ENCODE measurements at regions not wholly inside any gene's neighbourhood (a gene's known extent, or its start where the extent isn't known, plus 50 kb on each side); places are given as distances from the start of the nearest gene placed in this dataset.

DNA sequence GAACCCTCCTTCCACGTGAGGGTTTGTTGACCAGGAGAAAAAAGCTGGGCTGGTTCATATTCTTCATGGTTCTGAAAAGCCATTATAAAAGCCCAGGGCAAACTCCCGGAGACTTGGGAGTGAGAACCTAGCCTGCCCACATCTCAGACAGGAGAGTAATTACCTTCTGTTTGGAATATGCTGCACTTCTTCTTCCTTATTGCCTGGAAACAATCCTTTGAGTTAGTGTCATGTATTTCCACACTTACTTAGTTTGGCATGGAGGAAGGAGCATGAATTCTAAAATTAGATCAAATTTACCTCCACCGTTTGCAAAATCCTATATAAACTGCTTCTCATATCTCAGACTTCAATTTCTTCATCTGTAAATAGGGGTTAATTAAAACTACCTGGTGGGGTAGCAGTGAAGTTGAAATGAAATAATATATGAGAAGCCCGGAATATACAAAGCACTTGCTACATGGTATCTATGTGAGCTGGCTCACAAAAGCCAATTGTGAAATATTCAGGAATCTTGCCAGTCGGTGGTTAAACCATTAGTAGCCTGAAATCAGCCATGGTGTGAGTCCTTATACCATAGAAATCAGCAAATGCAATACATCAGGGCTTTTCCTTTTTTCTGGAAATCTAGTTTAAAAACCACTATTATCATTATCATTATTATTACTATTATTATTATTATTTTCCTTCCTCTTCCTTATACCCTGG is 140.0 kb upstream of the RAD23B start:
- H3K9ac ChIP-seq (ENCODE audit: low read depth, low read length), result no peak overlapping the region
- H3K36me3 ChIP-seq (ENCODE audit: insufficient read depth, low read length), result no peaks in the 10 kb centered on the region
- no peaks in the 10 kb centered on the region for H3K27me3 ChIP-seq (ENCODE audit: insufficient read depth, low read length)
- 94% methylated on average over 4 of the region's 5 CpGs for WGBS
- H3K4me3 ChIP-seq (ENCODE audit: low read length), result no peak overlapping the region
- no peaks in the 10 kb centered on the region for H3K9me3 ChIP-seq (ENCODE audit: insufficient read depth, low read depth, low read length)
- no peaks in the 10 kb centered on the region for H3K4me1 ChIP-seq (ENCODE audit: insufficient read depth, low read length)
- no peak overlapping the region for H3K27ac ChIP-seq (ENCODE audit: low read depth, low read length)

DNA sequence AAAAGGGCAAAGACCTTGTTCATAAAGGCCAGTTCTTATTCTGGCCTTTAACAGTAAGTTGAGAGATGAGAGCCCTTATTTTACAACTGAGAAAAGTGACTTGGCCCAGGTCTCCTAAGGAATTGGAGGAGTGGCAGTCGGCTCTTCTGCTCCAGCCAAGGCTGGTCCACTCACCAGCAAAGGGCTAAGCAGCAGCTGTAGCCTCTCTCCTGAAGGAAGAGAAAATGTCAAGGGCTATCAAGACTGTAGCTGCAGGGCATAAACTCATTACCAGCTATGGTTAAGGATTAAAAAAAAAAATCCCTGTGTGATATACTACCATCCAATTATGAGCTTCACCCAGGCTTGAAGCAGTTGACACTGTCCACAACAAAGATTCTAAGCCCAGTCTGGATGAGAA is 138.6 kb upstream of the RAD23B start:
- Histone ChIP-seq H3K4me1 (ENCODE audit: insufficient read depth, low read length) (no peaks in the 10 kb centered on the region), H3K4me3 (ENCODE audit: low read length) (no peak overlapping the region), H3K36me3 (ENCODE audit: insufficient read depth, low read length) (no peaks in the 10 kb centered on the region), H3K9ac (ENCODE audit: low read depth, low read length) (no peak overlapping the region), H3K9me3 (ENCODE audit: insufficient read depth, low read depth, low read length) (no peaks in the 10 kb centered on the region), H3K27me3 (ENCODE audit: insufficient read depth, low read length) (no peaks in the 10 kb centered on the region), H3K27ac (ENCODE audit: low read depth, low read length) (no peak overlapping the region)
- WGBS, result 93% methylated on average over 1 of the region's 1 CpG

DNA sequence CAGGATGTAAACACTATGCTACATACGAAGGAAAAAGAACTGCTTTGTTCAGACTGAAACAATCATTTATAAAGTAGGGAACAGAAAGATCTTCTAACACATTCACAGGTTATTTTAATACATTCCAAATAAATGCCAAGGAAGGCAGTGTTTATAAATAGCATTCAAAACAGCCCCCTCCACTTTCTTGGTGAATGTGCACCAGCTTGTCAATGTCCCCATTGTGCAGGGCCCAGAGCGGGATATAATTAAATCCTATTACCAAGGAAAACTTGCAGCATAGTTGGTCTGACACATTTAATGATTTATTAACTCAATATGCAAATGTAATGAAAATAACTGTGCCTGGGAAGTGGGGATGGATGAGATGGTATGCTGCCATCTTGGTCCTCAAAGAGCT is 135.9 kb upstream of the RAD23B start:
- Histone ChIP-seq H3K27me3 (ENCODE audit: insufficient read depth, low read length) (no peaks in the 10 kb centered on the region), H3K9me3 (ENCODE audit: insufficient read depth, low read depth, low read length) (0 out of 2 replicates have a peak, but pooled peaks cover 2% of the 10 kb centered on the region), H3K27ac (ENCODE audit: low read depth, low read length) (no peak overlapping the region), H3K9ac (ENCODE audit: low read depth, low read length) (no peak overlapping the region), H3K36me3 (ENCODE audit: insufficient read depth, low read length) (no peaks in the 10 kb centered on the region), H3K4me1 (ENCODE audit: insufficient read depth, low read length) (no peaks in the 10 kb centered on the region), H3K4me3 (ENCODE audit: low read length) (no peak overlapping the region)
- WGBS, result 100% methylated on average over 1 of the region's 2 CpGs

DNA sequence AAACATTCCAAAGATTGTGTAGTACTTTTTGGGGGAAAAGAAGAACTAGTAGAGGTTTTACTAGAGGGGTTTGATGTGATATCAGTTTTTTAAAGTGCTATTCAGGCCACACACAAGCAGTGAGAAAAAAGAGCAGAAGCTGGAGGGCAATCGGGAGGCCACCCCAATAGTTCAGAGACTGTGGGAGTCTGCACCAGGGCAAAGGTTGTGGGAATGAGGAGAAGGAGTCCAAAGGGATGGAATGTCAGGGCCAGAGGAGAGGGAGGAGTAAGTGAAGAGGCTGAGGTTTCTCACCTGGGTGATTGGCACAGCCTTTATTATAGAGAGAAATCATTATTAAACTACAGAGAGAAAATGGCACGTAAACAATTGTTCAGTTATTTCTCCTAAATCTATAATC is 134.9 kb upstream of the RAD23B start:
- H3K4me1 ChIP-seq (ENCODE audit: insufficient read depth, low read length), result no peaks in the 10 kb centered on the region
- WGBS, result 95% methylated on average over 2 of the region's 2 CpGs

DNA sequence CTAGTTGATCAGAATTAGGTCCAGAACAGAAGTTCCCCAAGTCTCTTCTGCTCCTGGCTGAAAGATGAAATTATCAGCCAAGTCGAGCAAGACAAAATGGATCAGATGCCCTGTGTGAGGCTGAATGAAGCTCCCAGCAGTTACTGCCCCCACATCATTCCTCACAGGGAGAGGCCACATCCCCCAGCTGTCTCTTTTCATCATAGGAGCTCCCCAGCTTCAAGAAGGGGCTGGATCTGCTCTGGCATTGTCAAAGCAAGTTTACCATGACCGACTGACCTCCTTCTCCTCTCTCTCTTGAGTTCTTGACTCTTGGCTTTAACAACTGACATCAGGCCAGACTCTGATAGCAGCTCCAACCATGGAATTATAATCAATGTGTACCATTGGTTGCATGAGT is 133.3 kb upstream of the RAD23B start:
- Histone ChIP-seq H3K27me3 (ENCODE audit: insufficient read depth, low read length) (no peaks in the 10 kb centered on the region), H3K36me3 (ENCODE audit: insufficient read depth, low read length) (no peaks in the 10 kb centered on the region), H3K9ac (ENCODE audit: low read depth, low read length) (no peak overlapping the region), H3K27ac (ENCODE audit: low read depth, low read length) (no peak overlapping the region), H3K4me1 (ENCODE audit: insufficient read depth, low read length) (peaks cover 7% of the 10 kb centered on the region; the same call in 1 of the 2 replicates), H3K4me3 (ENCODE audit: low read length) (no peak overlapping the region), H3K9me3 (ENCODE audit: insufficient read depth, low read depth, low read length) (0 out of 2 replicates have a peak, but pooled peaks cover 2% of the 10 kb centered on the region)
- 96% methylated on average over 2 of the region's 2 CpGs for WGBS

More for the DNA sequence above, 134.9 kb upstream of the RAD23B start:
- no peak overlapping the region for H3K9ac ChIP-seq (ENCODE audit: low read depth, low read length)
- 0 out of 2 replicates have a peak, but pooled peaks cover 2% of the 10 kb centered on the region for H3K9me3 ChIP-seq (ENCODE audit: insufficient read depth, low read depth, low read length)
- no peaks in the 10 kb centered on the region for H3K27me3 ChIP-seq (ENCODE audit: insufficient read depth, low read length)
- H3K27ac ChIP-seq (ENCODE audit: low read depth, low read length), result no peak overlapping the region
- no peak overlapping the region for H3K4me3 ChIP-seq (ENCODE audit: low read length)
- H3K36me3 ChIP-seq (ENCODE audit: insufficient read depth, low read length), result no peaks in the 10 kb centered on the region

DNA sequence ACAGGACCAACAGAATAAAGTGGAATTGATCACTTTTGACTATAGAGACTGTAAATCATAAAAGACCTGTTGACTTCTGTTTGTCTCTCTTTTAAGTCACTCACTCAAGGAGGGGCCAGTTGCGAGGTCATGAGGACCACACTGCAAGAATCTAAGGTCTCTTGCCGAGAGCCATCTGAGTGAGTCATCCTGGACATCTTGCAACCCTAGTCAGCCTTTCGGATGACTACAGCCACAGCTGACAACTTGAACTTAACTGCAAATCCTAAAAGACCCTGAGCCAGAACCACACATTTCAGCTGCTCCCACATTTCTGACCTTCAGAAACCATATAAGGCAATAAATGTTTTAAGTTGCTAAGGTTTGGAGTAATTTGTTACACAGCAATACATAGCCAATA is 129.7 kb upstream of the RAD23B start:
- Histone ChIP-seq H3K27me3 (ENCODE audit: insufficient read depth, low read length) (no peaks in the 10 kb centered on the region), H3K27ac (ENCODE audit: low read depth, low read length) (no peak overlapping the region), H3K9ac (ENCODE audit: low read depth, low read length) (no peak overlapping the region), H3K4me1 (ENCODE audit: insufficient read depth, low read length) (peaks cover 7% of the 10 kb centered on the region; the same call in 1 of the 2 replicates), H3K9me3 (ENCODE audit: insufficient read depth, low read depth, low read length) (0 out of 2 replicates have a peak, but pooled peaks cover 2% of the 10 kb centered on the region), H3K4me3 (ENCODE audit: low read length) (no peak overlapping the region), H3K36me3 (ENCODE audit: insufficient read depth, low read length) (no peaks in the 10 kb centered on the region)
- WGBS, result 86% methylated on average over 3 of the region's 3 CpGs

DNA sequence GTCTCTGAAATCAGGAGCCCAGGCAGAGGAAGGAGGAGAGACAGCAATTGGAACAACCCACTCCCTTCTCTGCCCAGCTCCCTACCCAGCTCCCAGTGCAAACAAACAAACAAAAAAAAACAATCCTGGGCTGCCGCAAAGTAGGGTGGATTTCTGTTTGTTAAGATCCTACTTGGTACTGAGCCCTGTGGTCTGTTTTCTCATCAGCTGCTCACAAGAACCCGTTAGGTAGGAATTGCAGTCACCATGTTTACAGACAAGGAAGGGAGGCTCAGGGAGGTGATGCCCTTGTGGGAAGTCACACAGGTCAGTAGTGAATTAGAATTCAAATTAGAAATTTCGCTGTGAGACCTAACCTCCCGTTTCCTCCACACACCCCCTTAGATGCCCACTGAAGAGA is 128.8 kb upstream of the RAD23B start:
- Histone ChIP-seq H3K36me3 (ENCODE audit: insufficient read depth, low read length) (no peaks in the 10 kb centered on the region), H3K9ac (ENCODE audit: low read depth, low read length) (no peak overlapping the region), H3K9me3 (ENCODE audit: insufficient read depth, low read depth, low read length) (0 out of 2 replicates have a peak, but pooled peaks cover 2% of the 10 kb centered on the region), H3K4me1 (ENCODE audit: insufficient read depth, low read length) (peaks cover 7% of the 10 kb centered on the region; the same call in 1 of the 2 replicates), H3K27ac (ENCODE audit: low read depth, low read length) (no peak overlapping the region), H3K27me3 (ENCODE audit: insufficient read depth, low read length) (no peaks in the 10 kb centered on the region), H3K4me3 (ENCODE audit: low read length) (no peak overlapping the region)
- 80% methylated on average over 4 of the region's 4 CpGs for WGBS

DNA sequence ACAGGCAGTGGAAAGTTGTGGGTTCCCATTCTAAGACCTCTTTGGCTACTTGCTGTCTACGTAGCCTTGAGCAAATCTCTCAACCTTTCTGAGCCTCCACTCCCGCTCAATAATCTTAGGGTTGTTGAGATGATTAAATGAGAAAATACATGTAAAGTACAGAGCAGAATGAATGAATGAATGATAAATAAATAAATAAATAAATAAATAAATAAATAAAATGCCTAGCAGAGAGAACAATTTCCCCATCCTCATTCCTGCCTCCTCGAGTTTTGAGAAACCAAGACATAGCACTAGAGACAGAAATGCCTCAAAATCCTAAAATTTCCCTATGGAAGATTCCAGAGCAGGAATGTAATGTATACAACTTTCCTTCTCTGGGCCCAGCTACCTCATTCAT is 128.3 kb upstream of the RAD23B start:
- 92% methylated on average over 2 of the region's 3 CpGs for WGBS

DNA sequence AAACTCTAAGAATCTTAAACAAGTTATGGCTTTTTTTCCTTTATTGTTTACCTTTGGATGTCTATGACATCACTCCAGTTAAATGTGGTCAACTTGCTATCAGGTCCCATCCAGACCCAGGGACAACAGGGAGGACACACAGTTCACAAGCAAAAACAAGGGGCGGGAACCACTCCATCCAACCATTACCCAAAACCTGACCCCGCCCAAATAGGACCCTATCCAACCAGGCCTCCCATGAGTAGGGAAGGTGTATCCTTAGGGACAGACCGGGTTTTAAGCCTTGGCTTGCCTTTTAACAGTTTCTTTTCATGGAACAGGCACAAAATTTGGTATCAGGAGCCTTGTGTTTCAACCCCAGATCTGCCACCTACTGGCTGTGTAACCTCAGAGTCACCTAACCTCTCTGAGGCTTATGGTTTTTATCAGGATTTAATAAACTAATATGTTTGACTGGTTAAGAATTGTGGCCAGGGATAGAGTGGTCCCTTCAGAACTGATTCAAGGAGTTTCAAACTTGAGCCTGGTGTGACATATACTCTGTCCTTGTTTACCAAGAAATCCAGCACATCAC is 127.7 kb upstream of the RAD23B start:
- Histone ChIP-seq H3K4me3 (ENCODE audit: low read length) (no peak overlapping the region), H3K9me3 (ENCODE audit: insufficient read depth, low read depth, low read length) (0 out of 2 replicates have a peak, but pooled peaks cover 1% of the 10 kb centered on the region), H3K4me1 (ENCODE audit: insufficient read depth, low read length) (peaks cover 7% of the 10 kb centered on the region; the same call in 1 of the 2 replicates), H3K27me3 (ENCODE audit: insufficient read depth, low read length) (no peaks in the 10 kb centered on the region), H3K27ac (ENCODE audit: low read depth, low read length) (no peak overlapping the region), H3K36me3 (ENCODE audit: insufficient read depth, low read length) (no peaks in the 10 kb centered on the region), H3K9ac (ENCODE audit: low read depth, low read length) (no peak overlapping the region)
- 79% methylated on average over 2 of the region's 3 CpGs for WGBS

More for the DNA sequence above, 128.3 kb upstream of the RAD23B start:
- no peak overlapping the region for H3K9ac ChIP-seq (ENCODE audit: low read depth, low read length)
- no peak overlapping the region for H3K4me3 ChIP-seq (ENCODE audit: low read length)
- H3K27ac ChIP-seq (ENCODE audit: low read depth, low read length), result no peak overlapping the region
- H3K4me1 ChIP-seq (ENCODE audit: insufficient read depth, low read length), result peaks cover 7% of the 10 kb centered on the region; the same call in 1 of the 2 replicates
- no peaks in the 10 kb centered on the region for H3K36me3 ChIP-seq (ENCODE audit: insufficient read depth, low read length)
- H3K9me3 ChIP-seq (ENCODE audit: insufficient read depth, low read depth, low read length), result 0 out of 2 replicates have a peak, but pooled peaks cover 2% of the 10 kb centered on the region
- H3K27me3 ChIP-seq (ENCODE audit: insufficient read depth, low read length), result no peaks in the 10 kb centered on the region

DNA sequence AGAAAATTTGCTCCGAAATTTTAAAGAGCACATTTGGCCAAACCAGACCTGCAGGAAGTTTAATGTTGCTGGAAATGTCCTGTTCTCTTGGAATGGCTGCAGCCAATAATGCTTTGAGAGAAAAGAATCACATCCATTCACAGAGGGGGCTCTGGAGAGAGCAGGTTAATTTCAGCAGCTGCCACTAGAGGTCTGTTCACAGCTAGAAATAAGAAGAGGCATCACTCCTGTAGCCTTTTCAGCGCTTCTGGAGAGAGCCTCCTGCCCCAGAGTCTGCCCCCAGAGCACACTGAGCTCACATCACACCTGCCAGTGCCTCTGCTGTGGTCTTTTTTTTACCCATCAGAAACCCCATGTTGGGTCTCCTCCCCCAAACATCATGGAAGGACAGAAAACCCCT is 124.8 kb upstream of the RAD23B start:
- H3K4me3 ChIP-seq (ENCODE audit: low read length), result no peak overlapping the region
- no peaks in the 10 kb centered on the region for H3K9me3 ChIP-seq (ENCODE audit: insufficient read depth, low read depth, low read length)
- no peak overlapping the region for H3K27ac ChIP-seq (ENCODE audit: low read depth, low read length)
- H3K27me3 ChIP-seq (ENCODE audit: insufficient read depth, low read length), result no peaks in the 10 kb centered on the region
- WGBS, result 3% methylated on average over 2 of the region's 2 CpGs
- H3K36me3 ChIP-seq (ENCODE audit: insufficient read depth, low read length), result no peaks in the 10 kb centered on the region
- H3K4me1 ChIP-seq (ENCODE audit: insufficient read depth, low read length), result peaks cover 7% of the 10 kb centered on the region; the same call in 1 of the 2 replicates
- no peak overlapping the region for H3K9ac ChIP-seq (ENCODE audit: low read depth, low read length)

DNA sequence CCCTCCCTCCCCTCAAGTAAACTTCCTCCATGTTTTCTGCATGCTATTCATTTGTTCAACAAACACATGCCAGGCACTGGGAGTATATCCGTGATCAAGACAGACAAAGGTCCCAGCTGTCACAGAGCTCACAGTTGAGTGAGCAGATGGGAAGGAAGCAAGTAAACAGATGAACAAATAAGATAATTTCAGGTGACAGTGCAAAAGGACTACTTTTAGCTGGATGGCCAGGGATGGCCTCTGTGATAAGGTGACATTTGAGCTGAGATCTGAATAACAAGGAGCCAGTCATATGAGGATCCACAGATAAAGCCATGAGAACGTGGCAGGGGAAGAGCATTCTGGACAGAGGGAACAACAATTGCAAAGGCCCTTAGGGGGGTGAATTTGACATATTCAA is 121.7 kb upstream of the RAD23B start:
- Histone ChIP-seq H3K4me1 (ENCODE audit: insufficient read depth, low read length) (no peaks in the 10 kb centered on the region), H3K9ac (ENCODE audit: low read depth, low read length) (no peak overlapping the region), H3K27me3 (ENCODE audit: insufficient read depth, low read length) (no peaks in the 10 kb centered on the region), H3K4me3 (ENCODE audit: low read length) (no peak overlapping the region), H3K36me3 (ENCODE audit: insufficient read depth, low read length) (no peaks in the 10 kb centered on the region), H3K27ac (ENCODE audit: low read depth, low read length) (no peak overlapping the region), H3K9me3 (ENCODE audit: insufficient read depth, low read depth, low read length) (no peaks in the 10 kb centered on the region)
- WGBS, result 84% methylated on average over 2 of the region's 2 CpGs

All from HUES64 (cell line).